NCI-H1694 treated with DMSO at 0.1 percent for 48 hours (cell line): ENCODE measurements at regions not wholly inside any gene's neighbourhood (a gene's known extent, or its start where the extent isn't known, plus 50 kb on each side); places are given as distances from the start of the nearest gene placed in this dataset.
"Not testable (repeated sequence)": the region's sequence is repeated elsewhere in the genome, so short reads cannot be mapped to it uniquely, and the experiment has no call there.

Experiments
- DNase-seq: peaks from one replicate; lab custom pipeline; 2025; lab: John Stamatoyannopoulos, UW

DNA sequence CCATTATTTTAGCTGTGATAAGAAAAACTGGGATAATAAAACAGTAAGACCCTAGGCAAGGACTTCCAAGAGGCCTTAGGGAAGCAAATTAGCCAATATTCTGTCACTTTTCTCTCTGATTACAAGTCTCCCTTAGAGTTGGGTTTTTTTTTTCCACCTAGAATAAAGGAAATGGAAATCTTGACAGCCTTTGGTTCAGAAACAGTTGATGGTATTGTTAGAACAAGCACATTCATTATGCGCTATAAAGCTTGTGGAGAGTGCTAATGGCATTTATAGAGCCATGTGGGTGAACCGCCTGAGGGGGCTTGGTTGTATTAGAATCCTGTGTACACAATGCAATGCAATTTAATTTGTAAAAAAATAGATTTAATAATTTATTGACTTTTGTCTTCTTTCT, 88.9 kb upstream of the OGFRL1 start:
- no peak for DNase-seq

DNA sequence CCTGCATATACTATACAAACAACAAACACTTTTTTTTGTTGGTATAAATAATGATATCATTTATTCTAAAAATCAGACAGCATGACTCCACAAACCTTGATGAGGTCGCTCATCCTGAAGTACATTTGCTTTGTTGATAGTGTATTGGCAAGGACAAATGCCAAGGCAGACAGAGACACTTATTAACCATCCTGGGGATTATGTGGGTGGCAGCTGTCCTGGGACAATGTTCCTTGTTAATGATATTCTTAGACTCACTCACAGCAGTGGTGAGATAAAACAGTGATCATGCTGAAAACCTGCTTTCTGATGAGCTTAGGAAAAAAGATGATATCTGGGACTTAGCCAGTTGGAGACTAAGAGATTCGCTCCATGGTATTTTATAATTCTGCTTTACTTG, 85.4 kb upstream of the OGFRL1 start:
- no peak for DNase-seq

DNA sequence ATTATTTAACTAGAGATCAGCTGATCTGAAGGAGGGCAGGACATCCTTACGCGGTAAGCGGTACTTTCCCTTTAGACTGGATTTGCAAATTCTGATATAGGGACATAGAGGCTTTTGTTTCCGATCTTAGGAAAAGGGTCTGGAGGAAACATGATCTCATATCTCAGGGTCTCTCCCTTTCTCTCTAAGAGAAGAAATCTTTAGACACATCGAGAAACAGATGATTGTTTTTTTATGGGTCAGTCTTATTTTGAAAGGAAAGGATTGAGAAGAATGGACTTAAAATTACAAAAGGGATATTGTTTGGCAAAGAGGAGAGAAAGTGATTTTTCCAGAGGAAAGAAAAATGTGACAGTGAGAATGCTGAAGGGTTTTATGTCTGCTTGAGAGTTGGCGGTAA, 83.9 kb upstream of the OGFRL1 start:
- no peak for DNase-seq

DNA sequence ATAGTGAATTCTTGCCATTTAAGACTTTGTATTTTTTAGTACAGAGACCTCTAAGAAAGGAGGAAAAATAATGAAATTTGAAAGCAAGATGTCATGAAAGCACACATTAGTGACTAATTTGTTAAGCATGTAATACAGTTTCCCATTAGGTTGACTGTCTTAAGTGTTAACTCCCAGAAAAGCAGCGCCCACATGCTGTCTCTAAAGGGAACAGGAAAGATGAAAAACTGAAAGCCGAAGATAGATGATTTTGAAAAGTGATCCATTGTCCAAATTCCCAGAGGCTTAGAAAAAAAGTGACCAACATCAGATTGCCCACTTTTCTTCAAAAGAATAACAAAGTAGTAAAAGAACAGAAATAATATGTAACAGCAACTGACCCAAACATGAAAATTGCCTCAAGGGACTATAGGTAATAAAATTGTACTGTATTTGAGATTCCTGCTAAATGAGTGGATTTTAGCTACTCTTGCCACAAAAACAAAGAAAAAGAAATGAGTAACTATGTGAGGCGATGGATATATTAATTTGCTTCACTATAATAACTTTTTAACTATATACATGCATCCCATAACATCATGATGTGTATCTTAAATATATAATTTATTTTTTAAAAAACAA, 83.2 kb upstream of the OGFRL1 start:
- DNase-seq = no peak

DNA sequence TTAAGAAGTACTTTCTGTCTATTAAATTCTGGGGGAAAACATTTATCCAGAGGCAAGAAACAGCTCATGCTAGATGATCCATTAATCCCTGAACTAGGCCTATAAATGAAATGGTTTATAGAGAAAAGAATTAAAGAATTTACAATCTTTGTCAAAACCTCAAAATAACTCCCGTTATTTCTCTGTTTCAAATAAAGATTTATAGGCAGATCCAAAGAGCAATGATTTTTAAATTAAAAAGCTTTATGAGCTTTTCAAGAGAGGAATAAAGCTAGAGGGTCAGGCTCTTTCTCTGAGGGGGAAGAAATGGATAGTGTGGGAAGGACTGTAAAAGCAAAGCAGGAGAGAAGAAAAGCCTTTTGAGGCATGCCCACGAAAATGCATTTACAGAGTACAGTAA, 82.5 kb upstream of the OGFRL1 start:
- DNase-seq = no peak

DNA sequence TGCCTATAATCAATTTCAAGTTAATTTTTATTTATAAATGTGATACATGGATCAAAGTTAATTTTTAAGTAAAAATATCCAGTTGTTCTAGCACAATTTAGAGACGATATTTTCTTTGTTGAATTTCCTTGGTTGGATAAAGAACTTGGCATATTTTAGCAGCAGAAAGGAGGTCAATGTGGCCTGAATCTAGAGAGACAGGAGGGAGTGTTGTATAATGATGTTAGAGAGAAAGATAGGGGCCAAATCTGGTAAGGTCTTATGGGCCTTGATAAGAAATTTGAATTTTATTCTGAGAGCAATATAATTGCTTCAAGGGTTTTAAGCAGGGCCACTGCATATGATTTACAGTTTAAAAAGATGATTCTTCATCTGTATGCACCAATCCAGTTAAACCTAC, 79.4 kb upstream of the OGFRL1 start:
- no peak for DNase-seq

DNA sequence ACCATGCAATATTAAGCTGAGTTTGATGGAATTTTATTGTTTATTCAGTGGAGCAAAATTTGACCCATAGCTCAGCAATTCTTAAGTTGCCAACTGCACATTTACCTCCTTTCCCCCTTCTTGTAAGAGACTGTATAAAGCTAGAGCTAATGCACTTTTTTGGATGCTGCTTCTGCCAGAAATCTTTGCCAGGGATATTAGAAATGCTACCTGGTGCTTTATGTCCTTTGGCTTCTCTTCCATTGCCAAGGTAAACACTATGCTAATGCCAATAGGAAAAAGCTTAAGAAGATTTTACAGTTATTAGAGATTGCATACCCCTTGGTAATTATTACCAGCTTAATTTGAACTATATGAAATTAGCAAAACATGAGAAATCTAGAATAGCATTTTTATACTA, 79.0 kb upstream of the OGFRL1 start:
- no peak for DNase-seq

DNA sequence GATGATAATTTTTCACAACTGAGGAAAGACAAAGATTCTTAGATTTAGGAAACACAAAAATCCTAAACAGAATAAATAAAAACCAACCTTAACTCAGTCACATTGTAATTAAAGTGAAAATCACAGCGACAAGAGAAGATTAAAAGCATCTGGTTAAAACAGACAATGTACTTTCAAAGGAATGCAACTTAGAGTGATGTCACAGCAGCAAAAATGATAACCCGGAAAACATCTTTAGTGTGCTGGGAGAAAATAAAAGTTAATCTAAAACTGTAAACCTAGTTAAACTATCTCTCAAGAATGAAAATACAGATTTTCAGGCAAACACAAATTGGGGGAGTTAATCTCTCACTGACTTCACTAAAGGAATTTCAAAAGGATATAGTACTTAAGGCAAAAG, 76.8 kb upstream of the OGFRL1 start:
- DNase-seq = no peak

DNA sequence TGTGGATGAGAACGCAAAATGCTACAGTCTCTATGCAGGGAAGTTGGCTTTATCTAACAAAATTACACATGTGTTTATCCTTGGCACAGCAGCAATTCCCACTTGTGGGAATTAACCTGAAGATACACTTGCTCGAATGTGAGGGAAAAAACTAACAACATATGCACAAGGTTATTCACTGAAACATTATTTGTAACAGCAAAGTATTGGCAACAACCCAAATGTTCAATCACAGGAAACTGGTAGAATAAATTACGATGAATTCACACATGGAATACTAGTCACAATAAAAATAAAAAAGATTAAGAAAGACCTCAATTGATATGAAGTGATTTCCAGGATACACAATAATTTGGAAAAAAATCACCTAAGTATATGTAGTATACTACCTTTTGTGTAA, 68.1 kb upstream of the OGFRL1 start:
- peak; percentile 52 for DNase-seq

DNA sequence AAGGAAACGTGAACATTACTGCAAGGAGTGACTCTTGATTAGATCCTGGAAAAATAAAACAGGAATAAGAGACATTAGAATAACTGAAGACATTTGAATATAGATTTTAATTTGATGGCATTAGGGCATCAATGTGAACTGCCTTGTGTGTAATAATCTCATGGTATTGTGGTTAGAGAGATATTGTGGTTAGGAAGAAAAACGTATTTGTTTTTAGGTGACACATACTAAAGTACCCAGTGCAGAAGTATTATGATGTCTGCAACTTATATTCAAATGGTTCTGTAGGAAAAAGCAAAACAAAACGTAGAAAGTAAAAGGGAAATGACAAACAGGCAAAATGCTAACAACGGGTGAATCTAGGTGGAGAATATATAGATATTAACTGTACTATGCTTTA, 65.9 kb upstream of the OGFRL1 start:
- no peak for DNase-seq

DNA sequence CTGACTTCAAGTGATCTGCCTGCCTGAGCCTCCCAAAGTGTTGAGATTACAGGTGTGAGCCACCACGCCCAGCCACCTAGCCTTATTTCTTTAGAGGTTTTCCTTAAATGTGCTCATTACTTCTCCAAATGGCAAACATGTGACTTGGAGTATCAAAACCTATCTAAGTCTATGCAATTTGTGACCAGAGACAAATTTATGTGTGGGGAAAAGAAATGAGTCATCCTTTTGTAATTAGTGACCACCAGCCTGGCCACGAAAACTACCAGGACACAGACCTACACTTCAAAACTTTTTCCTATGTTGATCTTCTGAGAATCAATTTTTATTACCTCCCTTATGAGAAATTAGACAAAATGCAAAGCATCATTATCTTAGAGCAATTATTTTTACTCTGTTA, 64.6 kb upstream of the OGFRL1 start:
- DNase-seq = no peak

DNA sequence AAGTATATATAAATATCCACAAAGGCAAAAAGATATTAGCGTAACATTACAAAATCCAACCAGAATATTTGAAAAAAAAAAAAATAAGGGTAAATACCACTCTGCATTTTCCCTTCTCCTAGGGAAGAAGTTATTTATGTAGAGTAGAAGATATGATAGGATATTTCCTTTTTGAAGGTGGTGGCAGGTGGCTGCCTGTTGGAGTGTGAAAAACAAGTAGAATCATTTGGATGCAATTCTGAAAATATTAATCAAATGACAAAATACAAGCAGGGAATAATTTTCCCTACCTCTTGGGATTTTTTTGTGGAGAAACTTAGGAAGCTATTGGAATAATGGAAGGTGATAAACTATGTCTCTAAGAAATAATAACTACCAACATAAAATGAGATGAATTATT, 62.5 kb upstream of the OGFRL1 start:
- peak; percentile 22 for DNase-seq

DNA sequence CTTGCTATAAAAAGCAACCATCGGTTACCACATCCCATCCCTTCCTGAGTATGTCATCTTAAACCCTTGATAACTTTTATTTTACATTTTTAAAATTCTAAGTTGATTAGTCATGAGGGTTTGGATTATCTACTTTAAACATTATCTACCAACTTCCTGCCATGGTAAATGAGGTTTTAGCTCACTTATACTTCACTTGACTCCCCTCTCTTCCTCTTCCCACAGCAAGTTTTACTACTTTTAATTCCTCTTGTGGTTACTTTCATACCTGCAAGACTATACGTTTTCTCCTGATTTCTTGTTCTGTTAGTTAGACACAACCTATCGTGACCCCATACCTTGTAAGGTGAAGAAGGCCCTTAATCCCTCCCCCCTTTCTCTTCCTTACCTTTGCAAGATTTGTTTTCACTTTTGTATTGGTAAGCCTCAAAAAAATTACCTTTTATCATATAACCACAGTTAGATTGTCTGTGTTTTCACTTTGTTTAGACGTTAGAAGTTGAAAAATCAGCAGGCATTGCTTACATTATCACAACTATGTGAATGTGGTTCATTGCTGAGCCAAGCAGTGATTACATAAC, 60.1 kb upstream of the OGFRL1 start:
- no peak for DNase-seq

DNA sequence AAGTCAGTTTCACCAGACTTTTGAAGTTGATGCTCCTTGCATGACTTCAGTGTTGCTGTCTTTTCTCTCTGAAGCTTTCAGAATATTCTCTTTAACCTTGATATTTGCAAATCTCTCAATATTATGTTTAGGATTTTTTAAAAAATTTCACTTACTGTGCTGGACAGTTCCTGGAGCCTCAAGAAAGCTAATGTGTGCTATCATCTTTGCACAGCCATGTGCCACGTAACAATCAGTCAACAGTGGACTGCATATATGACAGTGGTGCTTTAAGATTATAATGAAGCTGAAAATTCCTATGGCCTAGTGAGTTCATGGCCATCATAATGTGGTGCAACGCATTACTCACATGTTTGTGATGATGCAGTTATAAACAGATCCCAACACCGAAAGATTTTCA, 59.1 kb upstream of the OGFRL1 start:
- no peak for DNase-seq

DNA sequence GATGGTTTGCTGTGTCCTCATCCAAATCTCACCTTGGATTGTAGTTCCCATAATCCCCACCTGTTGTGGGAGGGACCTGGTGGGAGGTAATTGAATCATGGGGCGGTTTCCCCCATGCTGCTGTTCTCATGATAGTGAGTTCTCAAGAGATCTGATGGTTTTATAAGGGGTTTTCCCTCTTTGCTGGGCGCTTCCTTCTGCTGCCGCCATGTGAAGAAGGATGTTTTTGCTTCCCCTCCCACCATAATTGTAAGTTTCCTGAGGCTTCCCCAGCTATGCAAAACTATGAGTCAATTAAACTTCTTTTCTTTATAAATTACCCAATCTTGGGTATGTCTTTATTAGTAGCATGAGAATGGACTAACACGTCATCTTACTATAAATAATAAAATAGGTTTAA, 55.7 kb upstream of the OGFRL1 start:
- DNase-seq = not testable (repeated sequence)

DNA sequence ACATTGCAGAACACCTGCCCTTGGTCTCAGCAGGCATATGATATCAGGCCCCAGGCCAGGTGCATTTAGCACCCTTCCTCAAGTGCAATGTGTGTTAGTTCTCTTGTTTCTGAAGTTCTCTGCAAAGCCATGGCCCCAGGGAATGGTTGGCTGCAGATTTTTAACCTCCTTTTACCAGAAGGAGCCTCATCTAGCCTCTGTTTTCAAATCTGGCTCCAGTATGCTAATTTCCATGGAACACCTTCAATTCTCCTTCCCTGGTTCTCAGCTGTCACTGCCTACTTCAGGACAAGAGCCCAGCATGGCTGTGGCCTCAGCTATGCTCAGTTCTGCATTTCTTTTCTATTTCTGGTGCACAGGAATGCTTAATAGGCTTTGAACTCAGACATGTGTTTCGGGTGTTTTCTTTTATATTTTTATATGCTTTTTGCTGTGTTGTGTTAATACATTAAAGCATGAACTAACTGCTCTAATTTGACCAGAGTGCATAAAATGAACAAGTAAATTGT, 51.6 kb upstream of the OGFRL1 start:
- no peak for DNase-seq

DNA sequence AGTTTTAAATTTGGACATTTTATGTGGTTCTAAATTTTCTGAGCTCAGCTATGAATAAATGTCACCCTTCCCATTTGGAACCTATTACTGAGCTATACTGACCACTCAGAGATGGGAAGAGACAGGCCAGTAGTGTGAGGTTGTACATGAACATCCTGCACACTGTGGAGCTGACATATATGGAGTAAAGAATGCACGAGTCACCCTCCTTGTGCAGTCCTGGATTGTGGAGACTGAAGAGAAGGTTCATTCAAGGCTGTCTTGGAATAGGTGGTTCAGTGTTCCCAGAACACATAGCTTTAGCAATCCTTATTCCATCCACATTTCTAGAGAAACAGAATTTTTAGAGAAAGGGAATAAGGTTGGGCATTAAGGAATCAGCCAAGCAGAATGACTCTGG, 50.3 kb upstream of the OGFRL1 start:
- DNase-seq = no peak
